WTC11 (cell line): ENCODE measurements at regions not wholly inside any gene's neighbourhood (a gene's known extent, or its start where the extent isn't known, plus 50 kb on each side); places are given as distances from the start of the nearest gene placed in this dataset.

ENCODE experiments used
- CREB1 ChIP-seq: sonication (generic); formaldehyde crosslinking; IDR thresholded peaks from 2 replicates; pipeline ENCODE4 v1.8.0; 2023; ENCODE audit warnings: mild to moderate bottlenecking, missing genetic modification reagents
- IRF2 ChIP-seq: sonication (generic); formaldehyde crosslinking; IDR thresholded peaks from 2 replicates; pipeline ENCODE4 v1.8.0; 2022; ENCODE audit warnings: low read depth, missing genetic modification reagents, borderline replicate concordance
- TF ChIP-seq, protein P1 (sequence below): fragments of 200-600 bp; IDR thresholded peaks from 2 replicates; pipeline ENCODE4 v1.8.0; 2022; ENCODE audit warnings: antibody characterized with exemption
- TF ChIP-seq, protein P2 (sequence below): sonication (generic); formaldehyde crosslinking; IDR thresholded peaks from 2 replicates; pipeline ENCODE4 v1.8.1; 2023; ENCODE audit warnings: mild to moderate bottlenecking, missing genetic modification reagents, moderate library complexity
- TF ChIP-seq, protein P3 (sequence below): sonication (generic); formaldehyde crosslinking; IDR thresholded peaks from 2 replicates; pipeline ENCODE4 v1.8.0; 2023; ENCODE audit warnings: missing genetic modification reagents

DNA sequence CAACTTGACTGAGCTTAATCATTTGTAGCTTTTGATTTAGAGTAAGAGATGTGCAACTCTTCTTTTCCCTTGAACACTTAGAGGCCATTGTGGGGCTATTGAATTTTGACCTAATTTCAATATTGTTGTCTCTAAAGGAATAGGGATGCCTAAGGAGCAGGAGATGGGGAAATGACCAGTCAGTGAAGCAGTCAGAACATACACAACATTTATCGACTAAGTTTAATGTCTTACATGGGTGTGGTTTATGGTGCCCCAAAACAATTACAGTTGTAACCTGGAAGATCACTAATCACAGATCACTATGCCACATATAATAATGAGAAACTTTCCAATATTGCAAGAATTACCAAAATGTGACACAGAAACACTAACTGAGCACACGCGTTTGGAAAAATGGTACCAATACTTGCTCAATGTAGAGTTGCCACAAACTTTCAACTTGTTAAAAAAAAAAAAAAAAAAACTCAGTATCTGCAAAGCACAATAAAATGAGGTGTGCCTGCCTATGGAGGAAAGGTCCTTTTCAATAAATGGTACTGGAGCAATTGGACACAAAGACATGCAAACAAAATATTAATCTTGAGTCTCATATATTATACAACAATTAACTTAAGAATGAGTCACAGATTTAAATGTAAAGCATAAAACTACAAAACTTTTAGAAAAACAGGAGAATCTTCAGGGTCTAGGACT, 189.6 kb upstream of the RAD23B start:
- TF ChIP-seq CREB1 (CRISPR knock-in tag) (no peak), IRF2 (CRISPR knock-in tag) (no peak)
- TF ChIP-seq, protein P1, sequence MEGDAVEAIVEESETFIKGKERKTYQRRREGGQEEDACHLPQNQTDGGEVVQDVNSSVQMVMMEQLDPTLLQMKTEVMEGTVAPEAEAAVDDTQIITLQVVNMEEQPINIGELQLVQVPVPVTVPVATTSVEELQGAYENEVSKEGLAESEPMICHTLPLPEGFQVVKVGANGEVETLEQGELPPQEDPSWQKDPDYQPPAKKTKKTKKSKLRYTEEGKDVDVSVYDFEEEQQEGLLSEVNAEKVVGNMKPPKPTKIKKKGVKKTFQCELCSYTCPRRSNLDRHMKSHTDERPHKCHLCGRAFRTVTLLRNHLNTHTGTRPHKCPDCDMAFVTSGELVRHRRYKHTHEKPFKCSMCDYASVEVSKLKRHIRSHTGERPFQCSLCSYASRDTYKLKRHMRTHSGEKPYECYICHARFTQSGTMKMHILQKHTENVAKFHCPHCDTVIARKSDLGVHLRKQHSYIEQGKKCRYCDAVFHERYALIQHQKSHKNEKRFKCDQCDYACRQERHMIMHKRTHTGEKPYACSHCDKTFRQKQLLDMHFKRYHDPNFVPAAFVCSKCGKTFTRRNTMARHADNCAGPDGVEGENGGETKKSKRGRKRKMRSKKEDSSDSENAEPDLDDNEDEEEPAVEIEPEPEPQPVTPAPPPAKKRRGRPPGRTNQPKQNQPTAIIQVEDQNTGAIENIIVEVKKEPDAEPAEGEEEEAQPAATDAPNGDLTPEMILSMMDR = no peak
- TF ChIP-seq, protein P2, sequence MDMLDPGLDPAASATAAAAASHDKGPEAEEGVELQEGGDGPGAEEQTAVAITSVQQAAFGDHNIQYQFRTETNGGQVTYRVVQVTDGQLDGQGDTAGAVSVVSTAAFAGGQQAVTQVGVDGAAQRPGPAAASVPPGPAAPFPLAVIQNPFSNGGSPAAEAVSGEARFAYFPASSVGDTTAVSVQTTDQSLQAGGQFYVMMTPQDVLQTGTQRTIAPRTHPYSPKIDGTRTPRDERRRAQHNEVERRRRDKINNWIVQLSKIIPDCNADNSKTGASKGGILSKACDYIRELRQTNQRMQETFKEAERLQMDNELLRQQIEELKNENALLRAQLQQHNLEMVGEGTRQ (CRISPR knock-in tag) = no peak
- TF ChIP-seq, protein P3, sequence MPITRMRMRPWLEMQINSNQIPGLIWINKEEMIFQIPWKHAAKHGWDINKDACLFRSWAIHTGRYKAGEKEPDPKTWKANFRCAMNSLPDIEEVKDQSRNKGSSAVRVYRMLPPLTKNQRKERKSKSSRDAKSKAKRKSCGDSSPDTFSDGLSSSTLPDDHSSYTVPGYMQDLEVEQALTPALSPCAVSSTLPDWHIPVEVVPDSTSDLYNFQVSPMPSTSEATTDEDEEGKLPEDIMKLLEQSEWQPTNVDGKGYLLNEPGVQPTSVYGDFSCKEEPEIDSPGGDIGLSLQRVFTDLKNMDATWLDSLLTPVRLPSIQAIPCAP = no peak
